ENCODE measurements at regions not wholly inside any gene's neighbourhood (a gene's known extent, or its start where the extent isn't known, plus 50 kb on each side); places are given as distances from the start of the nearest gene placed in this dataset.

DNA sequence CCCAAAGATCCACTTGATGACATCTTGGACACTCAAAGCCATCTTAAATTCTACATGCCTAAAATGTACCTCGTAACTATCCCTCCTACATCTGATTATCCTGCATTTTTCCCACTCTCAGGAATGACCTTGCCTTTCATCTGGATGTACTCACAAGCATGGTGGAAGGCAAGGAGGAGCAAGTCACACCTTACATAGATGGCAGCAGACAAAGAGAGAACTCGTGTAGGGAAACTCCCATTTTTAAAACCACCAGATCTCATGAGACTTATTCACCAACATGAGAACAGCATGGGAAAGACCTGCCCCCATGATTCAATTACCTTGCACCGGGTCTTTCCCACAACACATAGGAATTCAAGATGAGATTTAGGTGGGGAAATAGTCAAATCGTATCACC lies 616.0 kb downstream of the MCTP2 start:
- Histone ChIP-seq H3K9me3 (no peaks in the 10 kb centered on the region), H3K36me3 (no peaks in the 10 kb centered on the region), H3K27ac (no peak overlapping the region), H3K4me1 (peaks cover 8% of the 10 kb centered on the region), H3K27me3 (peaks cover 9% of the 10 kb centered on the region), H3K4me3 (no peak overlapping the region)
- WGBS: 90% methylated on average over 4 of the region's 4 CpGs
- DNase-seq (ENCODE audit: low spot score in 2 of 2): no peak
- TF ChIP-seq POLR2AphosphoS5 (IDR thresholded peaks at IDR 0.05) (no peak), EP300 (IDR thresholded peaks at IDR 0.05) (no peak), POLR2A (IDR thresholded peaks at IDR 0.05) (no peak)
- TF ChIP-seq, protein P1, sequence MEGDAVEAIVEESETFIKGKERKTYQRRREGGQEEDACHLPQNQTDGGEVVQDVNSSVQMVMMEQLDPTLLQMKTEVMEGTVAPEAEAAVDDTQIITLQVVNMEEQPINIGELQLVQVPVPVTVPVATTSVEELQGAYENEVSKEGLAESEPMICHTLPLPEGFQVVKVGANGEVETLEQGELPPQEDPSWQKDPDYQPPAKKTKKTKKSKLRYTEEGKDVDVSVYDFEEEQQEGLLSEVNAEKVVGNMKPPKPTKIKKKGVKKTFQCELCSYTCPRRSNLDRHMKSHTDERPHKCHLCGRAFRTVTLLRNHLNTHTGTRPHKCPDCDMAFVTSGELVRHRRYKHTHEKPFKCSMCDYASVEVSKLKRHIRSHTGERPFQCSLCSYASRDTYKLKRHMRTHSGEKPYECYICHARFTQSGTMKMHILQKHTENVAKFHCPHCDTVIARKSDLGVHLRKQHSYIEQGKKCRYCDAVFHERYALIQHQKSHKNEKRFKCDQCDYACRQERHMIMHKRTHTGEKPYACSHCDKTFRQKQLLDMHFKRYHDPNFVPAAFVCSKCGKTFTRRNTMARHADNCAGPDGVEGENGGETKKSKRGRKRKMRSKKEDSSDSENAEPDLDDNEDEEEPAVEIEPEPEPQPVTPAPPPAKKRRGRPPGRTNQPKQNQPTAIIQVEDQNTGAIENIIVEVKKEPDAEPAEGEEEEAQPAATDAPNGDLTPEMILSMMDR (IDR thresholded peaks at IDR 0.05): no peak

DNA sequence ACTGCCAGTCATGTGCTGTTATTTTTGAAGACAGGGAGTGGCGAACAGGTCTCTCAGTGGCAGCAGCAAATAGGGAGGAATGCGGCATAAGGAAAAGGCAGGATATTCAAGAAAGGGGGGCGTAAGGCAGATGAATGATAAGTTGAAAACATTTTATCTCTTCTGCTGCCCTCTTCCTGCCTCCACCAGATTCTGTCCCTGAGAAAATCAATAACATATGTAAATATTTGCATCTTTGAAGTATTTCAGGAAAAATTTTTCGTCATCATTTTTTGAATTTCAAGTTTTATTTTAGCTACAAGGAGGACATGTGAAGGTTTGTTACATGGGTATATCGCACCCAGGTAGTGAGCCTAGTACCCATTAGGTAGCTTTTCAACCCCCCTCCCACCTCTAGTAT lies 616.7 kb downstream of the MCTP2 start:
- peaks cover 8% of the 10 kb centered on the region for H3K4me1 ChIP-seq
- no peaks in the 10 kb centered on the region for H3K36me3 ChIP-seq
- 88% methylated on average over 5 of the region's 5 CpGs for WGBS
- H3K27me3 ChIP-seq: peaks cover 9% of the 10 kb centered on the region
- no peaks in the 10 kb centered on the region for H3K9me3 ChIP-seq
- no peak for DNase-seq (ENCODE audit: low spot score in 2 of 2)
- H3K27ac ChIP-seq: no peak overlapping the region
- TF ChIP-seq, protein P1 (IDR thresholded peaks at IDR 0.05): no peak
- TF ChIP-seq POLR2AphosphoS5 (IDR thresholded peaks at IDR 0.05): no peak
- no peak for TF ChIP-seq POLR2A (IDR thresholded peaks at IDR 0.05)
- no peak for TF ChIP-seq EP300 (IDR thresholded peaks at IDR 0.05)
- no peak overlapping the region for H3K4me3 ChIP-seq

DNA sequence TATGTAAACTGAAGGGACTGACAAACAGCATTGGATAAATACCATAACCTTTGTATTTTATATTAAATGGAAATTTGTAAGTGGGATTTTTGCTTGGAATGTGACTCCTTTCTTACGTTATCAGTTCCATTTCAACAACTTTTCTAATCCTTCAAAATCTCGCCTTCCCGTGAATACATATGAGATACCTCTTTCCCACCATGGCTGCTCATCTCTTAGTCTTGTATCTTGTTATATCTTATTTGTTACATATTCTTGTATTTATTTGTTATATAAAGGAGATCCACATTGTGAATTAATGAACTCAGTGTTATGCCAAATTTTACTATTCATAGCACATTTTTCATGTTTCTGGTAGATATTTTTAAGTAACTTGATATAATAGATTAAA lies 623.7 kb downstream of the MCTP2 start:
- WGBS: 96% methylated on average over 3 of the region's 3 CpGs
- Histone ChIP-seq H3K27ac (no peak overlapping the region), H3K4me3 (no peak overlapping the region), H3K36me3 (no peaks in the 10 kb centered on the region), H3K9me3 (no peaks in the 10 kb centered on the region), H3K27me3 (no peaks in the 10 kb centered on the region), H3K4me1 (peaks cover 6% of the 10 kb centered on the region)
- DNase-seq (ENCODE audit: low spot score in 2 of 2): no peak
- TF ChIP-seq, protein P1 (IDR thresholded peaks at IDR 0.05): no peak
- TF ChIP-seq EP300 (IDR thresholded peaks at IDR 0.05): no peak
- TF ChIP-seq POLR2A (IDR thresholded peaks at IDR 0.05): no peak
- TF ChIP-seq POLR2AphosphoS5 (IDR thresholded peaks at IDR 0.05): no peak

DNA sequence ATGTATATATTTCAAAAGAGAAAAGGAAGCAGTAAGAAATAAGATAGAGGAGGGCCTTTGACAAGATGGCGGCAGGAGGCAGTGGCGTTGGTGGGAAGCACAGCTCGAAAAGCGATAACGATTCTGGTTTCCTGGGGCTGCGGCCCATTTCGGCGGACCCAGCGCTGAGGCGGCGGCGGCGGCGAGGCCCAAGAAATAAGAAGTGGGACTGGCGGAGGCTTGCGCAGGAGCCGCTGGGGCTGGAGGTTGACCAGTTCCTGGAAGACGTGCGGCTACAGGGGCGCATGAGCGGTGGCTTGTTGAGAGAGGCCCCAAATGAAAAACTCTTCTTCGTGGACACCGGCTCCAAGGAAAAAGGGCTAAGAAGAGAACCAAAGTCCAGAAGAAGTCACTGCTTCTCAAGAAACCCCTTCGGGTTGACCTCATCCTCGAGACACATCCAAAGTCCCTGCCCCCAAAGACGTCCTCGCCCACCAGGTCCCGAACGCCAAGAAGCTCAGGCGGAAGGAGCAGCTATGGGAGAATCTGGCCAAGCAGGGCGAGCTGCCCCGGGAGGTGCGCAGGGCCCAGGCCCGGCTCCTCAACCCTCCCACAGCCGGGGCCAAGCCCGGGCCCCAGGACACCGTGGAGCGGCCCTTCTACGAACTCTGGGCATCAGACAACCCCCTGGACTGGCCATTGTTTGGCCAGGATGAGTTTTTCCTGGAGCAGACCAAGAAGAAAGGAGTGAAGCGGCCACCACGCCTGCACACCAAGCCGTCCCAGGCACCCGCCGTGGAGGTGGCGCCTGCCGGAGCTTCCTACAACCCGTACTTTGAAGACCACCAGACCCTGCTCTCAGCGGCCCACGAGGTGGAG lies 624.3 kb downstream of the MCTP2 start:
- 96% methylated on average over 37 of the region's 49 CpGs for WGBS
- Histone ChIP-seq H3K36me3 (no peaks in the 10 kb centered on the region), H3K27me3 (no peaks in the 10 kb centered on the region), H3K9me3 (no peaks in the 10 kb centered on the region), H3K4me3 (no peak overlapping the region), H3K4me1 (peaks cover 6% of the 10 kb centered on the region), H3K27ac (no peak overlapping the region)
- no peak for TF ChIP-seq POLR2A (IDR thresholded peaks at IDR 0.05)
- TF ChIP-seq POLR2AphosphoS5 (IDR thresholded peaks at IDR 0.05): no peak
- TF ChIP-seq EP300 (IDR thresholded peaks at IDR 0.05): no peak
- TF ChIP-seq, protein P1 (IDR thresholded peaks at IDR 0.05): no peak
- DNase-seq (ENCODE audit: low spot score in 2 of 2): no peak

DNA sequence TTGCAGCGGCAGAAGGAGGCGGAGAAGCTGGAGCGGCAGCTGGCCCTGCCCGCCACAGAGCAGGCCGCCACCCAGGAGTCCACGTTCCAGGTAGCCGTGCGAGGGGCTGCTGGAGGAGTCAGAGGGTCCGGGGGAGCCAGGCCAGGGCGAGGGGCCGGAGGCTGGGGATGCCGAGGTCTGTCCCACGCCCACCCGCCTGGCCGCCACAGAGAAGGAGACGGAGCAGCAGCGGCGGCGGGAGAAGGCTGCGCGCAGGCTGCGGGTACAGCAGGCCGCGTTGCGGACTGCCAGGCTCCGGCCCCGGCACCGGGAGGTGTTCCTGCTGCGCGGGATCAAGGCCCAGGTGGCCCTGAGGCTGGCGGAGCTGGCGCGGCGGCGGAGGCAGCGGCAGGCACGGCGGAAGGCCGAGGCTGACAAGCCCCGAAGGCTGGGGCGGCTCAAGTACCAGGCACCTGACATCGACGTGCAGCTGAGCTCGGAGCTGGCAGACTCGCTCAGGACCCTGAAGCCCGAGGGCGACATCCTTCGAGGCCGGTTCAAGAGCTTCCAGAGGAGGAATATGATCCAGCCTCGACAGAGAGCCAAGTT lies 625.0 kb downstream of the MCTP2 start:
- WGBS: 93% methylated on average over 49 of the region's 50 CpGs
- Histone ChIP-seq H3K27me3 (no peaks in the 10 kb centered on the region), H3K9me3 (no peaks in the 10 kb centered on the region), H3K27ac (no peak overlapping the region), H3K36me3 (no peaks in the 10 kb centered on the region), H3K4me3 (no peak overlapping the region), H3K4me1 (peaks cover 6% of the 10 kb centered on the region)
- TF ChIP-seq POLR2A (IDR thresholded peaks at IDR 0.05): no peak
- no peak for TF ChIP-seq POLR2AphosphoS5 (IDR thresholded peaks at IDR 0.05)
- TF ChIP-seq, protein P1 (IDR thresholded peaks at IDR 0.05): no peak
- DNase-seq (ENCODE audit: low spot score in 2 of 2): no peak

All from suprapubic skin (tissue), 4 donors.